Loucy (cell line): ENCODE measurements at regions not wholly inside any gene's neighbourhood (a gene's known extent, or its start where the extent isn't known, plus 50 kb on each side); places are given as distances from the start of the nearest gene placed in this dataset.
A peak's percentile ranks its signal among the peaks of the same experiment; 100 is the strongest.

Experiments
- H2AFZ ChIP-seq: fragments of 200-600 bp; sonication (generic); 2 replicates; pipeline ENCODE4 v1.6.0; 2016; ENCODE audit warnings: antibody characterized with exemption, mild to moderate bottlenecking, low read length, moderate library complexity
- H3F3A ChIP-seq: fragments of 200-600 bp; 2 replicates; pipeline ENCODE4 v1.6.0; 2016; ENCODE audit warnings: antibody characterized with exemption, low read depth, mild to moderate bottlenecking
- H3K27me3 ChIP-seq: fragments of 200-600 bp; sonication (generic); 2 replicates; pipeline ENCODE4 v1.6.1; 2014; ENCODE audit warnings: low read length, mild to moderate bottlenecking; ENCODE audit not compliant: insufficient read depth, poor library complexity, severe bottlenecking
- H3K36me3 ChIP-seq: fragments of 200-600 bp; sonication (generic); 2 replicates; pipeline ENCODE4 v1.6.1; 2016; ENCODE audit warnings: low read length; ENCODE audit not compliant: insufficient read depth
- H3K4me1 ChIP-seq: fragments of 200-600 bp; sonication (generic); 2 replicates; pipeline ENCODE4 v1.5.1; 2014; ENCODE audit warnings: low read length, mild to moderate bottlenecking; ENCODE audit not compliant: insufficient read depth, poor library complexity, severe bottlenecking
- H3K4me2 ChIP-seq: fragments of 200-600 bp; sonication (generic); 2 replicates; pipeline ENCODE4 v1.6.0; 2014; ENCODE audit warnings: antibody characterized with exemption, low read length, low read depth, mild to moderate bottlenecking; ENCODE audit not compliant: poor library complexity, severe bottlenecking
- H3K4me3 ChIP-seq: fragments of 200-600 bp; sonication (generic); 2 replicates; pipeline ENCODE4 v1.5.1; 2014; ENCODE audit warnings: low read length, mild to moderate bottlenecking, mixed read lengths; ENCODE audit not compliant: poor library complexity, severe bottlenecking
- H3K79me2 ChIP-seq: fragments of 200-600 bp; sonication (generic); 2 replicates; pipeline ENCODE4 v1.6.1; 2014; ENCODE audit warnings: low read length; ENCODE audit not compliant: insufficient read depth
- H3K9ac ChIP-seq: fragments of 200-600 bp; sonication (generic); 2 replicates; pipeline ENCODE4 v1.6.0; 2014; ENCODE audit warnings: mild to moderate bottlenecking, low read depth, low read length, moderate library complexity; ENCODE audit not compliant: poor library complexity, severe bottlenecking
- H3K9me2 ChIP-seq: fragments of 200-600 bp; sonication (generic); replicated peaks from 2 replicates; pipeline ENCODE4 v1.6.1; 2016; ENCODE audit warnings: low read depth, low read length, mixed read lengths
- H3K9me3 ChIP-seq: fragments of 200-600 bp; sonication (generic); 2 replicates; pipeline ENCODE4 v1.6.1; 2014; ENCODE audit warnings: mild to moderate bottlenecking, antibody characterized with exemption, low read length, low read depth; ENCODE audit not compliant: insufficient read depth
- H4K20me1 ChIP-seq: fragments of 200-600 bp; sonication (generic); 2 replicates; pipeline ENCODE4 v1.6.0; 2014; ENCODE audit warnings: antibody characterized with exemption, low read length, mild to moderate bottlenecking; ENCODE audit not compliant: insufficient read depth, poor library complexity, severe bottlenecking
- EZH2phosphoT487 ChIP-seq: fragments of 200-600 bp; IDR thresholded peaks from 2 replicates; pipeline ENCODE4 v1.6.1; 2018; ENCODE audit warnings: antibody characterized with exemption, mild to moderate bottlenecking, moderate library complexity, borderline replicate concordance
- TF ChIP-seq, protein P1 (sequence below): fragments of 200-600 bp; sonication (generic); conservative IDR thresholded peaks from 2 replicates; pipeline ENCODE4 v1.5.1; 2014; ENCODE audit warnings: mild to moderate bottlenecking, antibody characterized with exemption, low read length

- Histone ChIP-seq H3F3A (no peaks in the 10 kb centered on the region; the same call in 1 of the 2 replicates), H3K79me2 (no peaks in the 10 kb centered on the region), H3K9ac (no peak overlapping the region)
Measured at GRCh38 chr7:367351-367901, 77.5 kb downstream of the FOXL3 start.

GRCh38 chr7:368651-369475, 78.9 kb downstream of the FOXL3 start:
- H2AFZ ChIP-seq, result no peak overlapping the region
- H3K4me2 ChIP-seq, result no peak overlapping the region
- no peak overlapping the region for H3K9ac ChIP-seq

More at GRCh38 chr7:367351-367901, 77.5 kb downstream of the FOXL3 start:
- Histone ChIP-seq H3K27me3 (no peaks in the 10 kb centered on the region), H2AFZ (no peak overlapping the region), H3K4me3 (no peak overlapping the region), H3K36me3 (no peaks in the 10 kb centered on the region), H4K20me1 (no peaks in the 10 kb centered on the region), H3K9me2 (no peaks in the 10 kb centered on the region), H3K4me1 (peaks cover 44% of the 10 kb centered on the region), H3K9me3 (no peaks in the 10 kb centered on the region), H3K4me2 (peak overlapping the region; percentile 49)
- no peak for TF ChIP-seq EZH2phosphoT487
- TF ChIP-seq, protein P1, sequence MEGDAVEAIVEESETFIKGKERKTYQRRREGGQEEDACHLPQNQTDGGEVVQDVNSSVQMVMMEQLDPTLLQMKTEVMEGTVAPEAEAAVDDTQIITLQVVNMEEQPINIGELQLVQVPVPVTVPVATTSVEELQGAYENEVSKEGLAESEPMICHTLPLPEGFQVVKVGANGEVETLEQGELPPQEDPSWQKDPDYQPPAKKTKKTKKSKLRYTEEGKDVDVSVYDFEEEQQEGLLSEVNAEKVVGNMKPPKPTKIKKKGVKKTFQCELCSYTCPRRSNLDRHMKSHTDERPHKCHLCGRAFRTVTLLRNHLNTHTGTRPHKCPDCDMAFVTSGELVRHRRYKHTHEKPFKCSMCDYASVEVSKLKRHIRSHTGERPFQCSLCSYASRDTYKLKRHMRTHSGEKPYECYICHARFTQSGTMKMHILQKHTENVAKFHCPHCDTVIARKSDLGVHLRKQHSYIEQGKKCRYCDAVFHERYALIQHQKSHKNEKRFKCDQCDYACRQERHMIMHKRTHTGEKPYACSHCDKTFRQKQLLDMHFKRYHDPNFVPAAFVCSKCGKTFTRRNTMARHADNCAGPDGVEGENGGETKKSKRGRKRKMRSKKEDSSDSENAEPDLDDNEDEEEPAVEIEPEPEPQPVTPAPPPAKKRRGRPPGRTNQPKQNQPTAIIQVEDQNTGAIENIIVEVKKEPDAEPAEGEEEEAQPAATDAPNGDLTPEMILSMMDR, result no peak

DNA sequence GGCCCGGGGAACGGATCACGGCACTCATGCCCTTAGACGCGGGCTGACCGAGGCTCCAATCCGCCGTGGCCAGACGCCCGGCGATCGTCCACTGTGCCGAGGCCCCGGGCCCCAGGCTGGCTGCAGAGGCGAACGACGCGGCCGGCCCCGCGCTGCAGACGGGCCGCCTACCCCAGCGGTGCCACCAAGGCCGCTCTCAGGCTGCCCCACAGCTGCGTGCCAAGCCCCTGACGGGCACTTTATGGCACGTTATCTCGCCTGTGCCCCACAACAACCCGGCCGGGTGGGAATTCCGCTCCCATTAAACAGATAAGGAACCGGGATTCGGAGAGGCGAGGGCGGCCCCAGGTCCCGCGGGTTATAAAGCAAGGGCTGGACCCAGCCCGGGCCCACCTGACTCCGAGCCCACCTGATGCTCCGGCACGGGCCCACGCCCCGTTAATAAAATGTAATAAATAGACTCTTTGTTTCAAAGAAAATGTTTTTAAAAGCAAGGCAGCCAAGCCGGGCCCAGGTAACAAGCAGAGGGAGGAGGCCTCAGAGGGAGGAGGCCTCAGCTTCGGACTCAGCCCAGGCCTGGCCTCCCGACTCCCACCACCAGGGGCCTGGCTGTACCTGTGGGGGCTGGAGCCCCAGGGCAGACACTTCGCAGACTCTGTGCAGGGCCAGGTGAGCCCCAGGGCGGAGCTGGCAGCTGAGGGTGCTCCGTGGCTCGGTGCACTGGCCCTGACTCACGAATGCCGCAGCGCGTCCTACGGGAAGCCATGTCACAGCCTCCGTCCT, 79.7 kb downstream of the FOXL3 start:
- no peaks in the 10 kb centered on the region for H3K36me3 ChIP-seq
- H3K9ac ChIP-seq, result no peak overlapping the region

More at GRCh38 chr7:368651-369475, 78.9 kb downstream of the FOXL3 start:
- Histone ChIP-seq H3K9me2 (no peaks in the 10 kb centered on the region), H3F3A (no peaks in the 10 kb centered on the region), H3K4me3 (no peak overlapping the region), H3K27me3 (no peaks in the 10 kb centered on the region), H3K36me3 (no peaks in the 10 kb centered on the region), H4K20me1 (no peaks in the 10 kb centered on the region), H3K79me2 (no peaks in the 10 kb centered on the region), H3K9me3 (no peaks in the 10 kb centered on the region), H3K4me1 (peaks cover 31% of the 10 kb centered on the region)
- TF ChIP-seq, protein P1, result no peak
- TF ChIP-seq EZH2phosphoT487, result no peak

More for the DNA sequence above, 79.7 kb downstream of the FOXL3 start:
- Histone ChIP-seq H3F3A (no peaks in the 10 kb centered on the region), H3K9me2 (no peaks in the 10 kb centered on the region), H3K79me2 (no peaks in the 10 kb centered on the region), H4K20me1 (no peaks in the 10 kb centered on the region), H3K4me1 (peaks cover 24% of the 10 kb centered on the region), H3K9me3 (no peaks in the 10 kb centered on the region), H3K4me3 (no peak overlapping the region), H3K4me2 (no peak overlapping the region), H2AFZ (no peak overlapping the region), H3K27me3 (no peaks in the 10 kb centered on the region)
- TF ChIP-seq EZH2phosphoT487, result no peak
- TF ChIP-seq, protein P1, result no peak
